ENCODE measurements at regions not wholly inside any gene's neighbourhood (a gene's known extent, or its start where the extent isn't known, plus 50 kb on each side); places are given as distances from the start of the nearest gene placed in this dataset.
"Not testable (repeated sequence)": the region's sequence is repeated elsewhere in the genome, so short reads cannot be mapped to it uniquely, and the experiment has no call there.

- TF ChIP-seq POLR2AphosphoS5 (IDR thresholded peaks at IDR 0.05) = no peak
- TF ChIP-seq EP300 (IDR thresholded peaks at IDR 0.05) = no peak
- TF ChIP-seq POLR2A (IDR thresholded peaks at IDR 0.05; ENCODE audit: low read depth) = no peak
- no peak for TF ChIP-seq CTCF (IDR thresholded peaks at IDR 0.05)
- intact Hi-C loops (cut with DNase I) = no loop called here
- Histone ChIP-seq H3K27me3 (no peaks in the 10 kb centered on the region), H3K9me3 (no peaks in the 10 kb centered on the region), H3K4me3 (no peak overlapping the region), H3K36me3 (no peaks in the 10 kb centered on the region), H3K27ac (replicated peaks in 1 of 4) (no peak overlapping the region), H3K4me1 (no peaks in the 10 kb centered on the region)
- WGBS = 83% methylated on average over 3 of the region's 3 CpGs
- DNase-seq (ENCODE audit: extremely low spot score) = no peak
Measured at GRCh38 chr18:34399892-34400291, 175.2 kb upstream of the NOL4 start.

- intact Hi-C loops (cut with DNase I) = no loop called here
- 86% methylated on average over 1 of the region's 1 CpG for WGBS
Measured at GRCh38 chr18:34400834-34401233, 176.1 kb upstream of the NOL4 start.

GRCh38 chr18:34401775-34402174 is 177.1 kb upstream of the NOL4 start:
- Histone ChIP-seq H3K27ac (replicated peaks in 1 of 4) (no peak overlapping the region), H3K4me3 (no peak overlapping the region), H3K27me3 (no peaks in the 10 kb centered on the region), H3K9me3 (no peaks in the 10 kb centered on the region), H3K36me3 (no peaks in the 10 kb centered on the region), H3K4me1 (no peaks in the 10 kb centered on the region)
- WGBS = 45% methylated on average over 2 of the region's 2 CpGs
- intact Hi-C loops (cut with DNase I) = no loop called here
- TF ChIP-seq POLR2A (IDR thresholded peaks at IDR 0.05; ENCODE audit: low read depth) = no peak
- no peak for TF ChIP-seq EP300 (IDR thresholded peaks at IDR 0.05)
- no peak for TF ChIP-seq POLR2AphosphoS5 (IDR thresholded peaks at IDR 0.05)
- no peak for TF ChIP-seq CTCF (IDR thresholded peaks at IDR 0.05)
- no peak for DNase-seq (ENCODE audit: extremely low spot score)

More at GRCh38 chr18:34400834-34401233, 176.1 kb upstream of the NOL4 start:
- no peak for DNase-seq (ENCODE audit: extremely low spot score)
- Histone ChIP-seq H3K36me3 (no peaks in the 10 kb centered on the region), H3K4me1 (no peaks in the 10 kb centered on the region), H3K27me3 (no peaks in the 10 kb centered on the region), H3K27ac (replicated peaks in 1 of 4) (no peak overlapping the region), H3K4me3 (no peak overlapping the region), H3K9me3 (no peaks in the 10 kb centered on the region)
- TF ChIP-seq EP300 (IDR thresholded peaks at IDR 0.05) (no peak), CTCF (IDR thresholded peaks at IDR 0.05) (no peak), POLR2A (IDR thresholded peaks at IDR 0.05; ENCODE audit: low read depth) (no peak), POLR2AphosphoS5 (IDR thresholded peaks at IDR 0.05) (no peak)

GRCh38 chr18:34407471-34407870 is 182.8 kb upstream of the NOL4 start:
- H3K27me3 ChIP-seq; intact Hi-C loops (cut with DNase I); H3K27ac ChIP-seq (replicated peaks in 1 of 4); DNase-seq (ENCODE audit: extremely low spot score); H3K36me3 ChIP-seq; H3K4me3 ChIP-seq; H3K4me1 ChIP-seq; H3K9me3 ChIP-seq: not testable (repeated sequence)
- 97% methylated on average over 9 of the region's 12 CpGs for WGBS

GRCh38 chr18:34411952-34412351 is 187.2 kb upstream of the NOL4 start:
- Histone ChIP-seq H3K4me3 (no peak overlapping the region), H3K4me1 (no peaks in the 10 kb centered on the region)
- 31% methylated on average over 1 of the region's 1 CpG for WGBS

More at GRCh38 chr18:34411952-34412351, 187.2 kb upstream of the NOL4 start:
- intact Hi-C loops (cut with DNase I) = no loop called here
- Histone ChIP-seq H3K36me3 (no peaks in the 10 kb centered on the region), H3K9me3 (no peaks in the 10 kb centered on the region), H3K27me3 (no peaks in the 10 kb centered on the region), H3K27ac (replicated peaks in 1 of 4) (no peak overlapping the region)
- DNase-seq (ENCODE audit: extremely low spot score) = no peak
- no peak for TF ChIP-seq POLR2A (IDR thresholded peaks at IDR 0.05; ENCODE audit: low read depth)
- no peak for TF ChIP-seq EP300 (IDR thresholded peaks at IDR 0.05)
- no peak for TF ChIP-seq POLR2AphosphoS5 (IDR thresholded peaks at IDR 0.05)
- TF ChIP-seq CTCF (IDR thresholded peaks at IDR 0.05) = no peak

Data from esophagus muscularis mucosa (tissue), 4 donors.